ENCODE measurements at regions not wholly inside any gene's neighbourhood (a gene's known extent, or its start where the extent isn't known, plus 50 kb on each side); places are given as distances from the start of the nearest gene placed in this dataset.

GRCh38 chr2:129887688-129888266 lies 91.7 kb upstream of the RAB6C start:
- no peak for DNase-seq (ENCODE audit: low read depth in 1 of 2, low spot score in 1 of 2)

GRCh38 chr2:129888461-129888860 lies 91.0 kb upstream of the RAB6C start:
- DNase-seq (ENCODE audit: low read depth in 1 of 2, low spot score in 1 of 2) = no peak

GRCh38 chr2:129888896-129889295 lies 90.6 kb upstream of the RAB6C start:
- no peak for DNase-seq (ENCODE audit: low read depth in 1 of 2, low spot score in 1 of 2)

- no peak for DNase-seq (ENCODE audit: low read depth in 1 of 2, low spot score in 1 of 2)
Observed at GRCh38 chr2:129891341-129892320, 87.8 kb upstream of the RAB6C start.

- no peak for DNase-seq (ENCODE audit: low read depth in 1 of 2, low spot score in 1 of 2)
Observed at GRCh38 chr2:129892360-129892759, 87.1 kb upstream of the RAB6C start.

GRCh38 chr2:129892773-129893172 lies 86.7 kb upstream of the RAB6C start:
- DNase-seq (ENCODE audit: low read depth in 1 of 2, low spot score in 1 of 2) = no peak

GRCh38 chr2:129893244-129893643 lies 86.2 kb upstream of the RAB6C start:
- DNase-seq (ENCODE audit: low read depth in 1 of 2, low spot score in 1 of 2) = no peak

GRCh38 chr2:129894616-129895015 lies 84.8 kb upstream of the RAB6C start:
- DNase-seq (ENCODE audit: low read depth in 1 of 2, low spot score in 1 of 2) = no peak

GRCh38 chr2:129895061-129895460 lies 84.4 kb upstream of the RAB6C start:
- no peak for DNase-seq (ENCODE audit: low read depth in 1 of 2, low spot score in 1 of 2)

GRCh38 chr2:129895526-129896082 lies 83.9 kb upstream of the RAB6C start:
- DNase-seq (ENCODE audit: low read depth in 1 of 2, low spot score in 1 of 2) = no peak

- no peak for DNase-seq (ENCODE audit: low read depth in 1 of 2, low spot score in 1 of 2)
Observed at GRCh38 chr2:129896226-129897100, 83.0 kb upstream of the RAB6C start.

- no peak for DNase-seq (ENCODE audit: low read depth in 1 of 2, low spot score in 1 of 2)
Observed at GRCh38 chr2:129901754-129902415, 77.6 kb upstream of the RAB6C start.

GRCh38 chr2:129902731-129903585 lies 76.5 kb upstream of the RAB6C start:
- no peak for DNase-seq (ENCODE audit: low read depth in 1 of 2, low spot score in 1 of 2)

GRCh38 chr2:129903586-129904425 lies 75.7 kb upstream of the RAB6C start:
- no peak for DNase-seq (ENCODE audit: low read depth in 1 of 2, low spot score in 1 of 2)

GRCh38 chr2:129904532-129905446 lies 74.7 kb upstream of the RAB6C start:
- no peak for DNase-seq (ENCODE audit: low read depth in 1 of 2, low spot score in 1 of 2)

- DNase-seq (ENCODE audit: low read depth in 1 of 2, low spot score in 1 of 2) = no peak
Observed at GRCh38 chr2:129905664-129906081, 73.8 kb upstream of the RAB6C start.

GRCh38 chr2:129906139-129906860 lies 73.2 kb upstream of the RAB6C start:
- DNase-seq (ENCODE audit: low read depth in 1 of 2, low spot score in 1 of 2) = no peak
